H1 (cell line): ENCODE measurements at regions not wholly inside any gene's neighbourhood (a gene's known extent, or its start where the extent isn't known, plus 50 kb on each side); places are given as distances from the start of the nearest gene placed in this dataset.

Experiments
- CTCF ChIA-PET: fragments of 300-600 bp; sonication (Branson Sonifier 250); formaldehyde crosslinking; loops from one replicate; lab custom pipeline; 2021; ENCODE audit not compliant: partially characterized antibody; lab: Charles Lee
- POLR2A ChIA-PET: fragments of 300-600 bp; sonication (Branson Sonifier 250); formaldehyde crosslinking; loops from one replicate; lab custom pipeline; 2021; ENCODE audit warnings: inconsistent platforms; ENCODE audit not compliant: partially characterized antibody; lab: Charles Lee
- DNase-seq, 2 experiments: peaks; one replicate each; pipeline versions ENCODE4 v3.0.0 to v3.0.0-alpha.2; 2010 to 2022; ENCODE audit warnings: low spot score in 2 of 2, low read depth in 1 of 2, mixed read lengths in 1 of 2
- FAIRE-seq: peaks from 2 replicates; lab custom pipeline; 2011; peaks lifted over from hg19 to GRCh38; lab: Jason Lieb, UNC
- H2AFZ ChIP-seq: 2 replicates; pipeline ENCODE4 v1.8.1; 2012; ENCODE audit warnings: low read length, inconsistent platforms
- H2AK5ac ChIP-seq: 2 replicates; pipeline ENCODE4 v1.6.1; 2013; ENCODE audit warnings: low read depth, low read length
- H2BK120ac ChIP-seq: replicated peaks from 2 replicates; pipeline ENCODE3; 2013; ENCODE audit warnings: low read depth, low read length, inconsistent platforms
- H2BK12ac ChIP-seq: 2 replicates; pipeline ENCODE4 v1.6.1; 2013; ENCODE audit warnings: low read depth, low read length
- H2BK15ac ChIP-seq: 2 replicates; pipeline ENCODE4 v1.6.1; 2013; ENCODE audit warnings: low read length
- H2BK20ac ChIP-seq: 2 replicates; pipeline ENCODE4 v1.6.1; 2013; ENCODE audit warnings: low read length
- H2BK5ac ChIP-seq: 2 replicates; pipeline ENCODE4 v1.6.1; 2013; ENCODE audit warnings: low read depth, low read length
- H3K14ac ChIP-seq: 2 replicates; pipeline ENCODE4 v1.6.1; 2013; ENCODE audit warnings: inconsistent platforms; ENCODE audit not compliant: insufficient read length
- H3K18ac ChIP-seq: 2 replicates; pipeline ENCODE4 v1.6.1; 2013; ENCODE audit warnings: low read length; ENCODE audit errors: extremely low read depth
- H3K23ac ChIP-seq: 2 replicates; pipeline ENCODE4 v1.6.1; 2013; ENCODE audit warnings: inconsistent platforms; ENCODE audit not compliant: insufficient read length
- H3K23me2 ChIP-seq: 2 replicates; pipeline ENCODE4 v1.6.1; 2013; ENCODE audit warnings: low read depth, low read length
- H3K27ac ChIP-seq: 2 replicates; pipeline ENCODE4 v1.6.1; 2011; ENCODE audit warnings: low read depth, low read length, inconsistent platforms
- H3K27me3 ChIP-seq, 4 experiments: replicated peaks in 1 of 4; 1 replicate in 1 of 4; 2 replicates in 3 of 4; pipeline versions ENCODE4 v1.6.1 to v1.8.1; 2011 to 2013; ENCODE audit warnings: low read length in 3 of 4, mild to moderate bottlenecking in 3 of 4, inconsistent platforms in 2 of 4, mixed read lengths in 2 of 4, moderate library complexity in 1 of 4; ENCODE audit not compliant: control insufficient read depth in 3 of 4, insufficient read depth in 3 of 4; ENCODE audit errors: extremely low read depth in 1 of 4
- H3K36me3 ChIP-seq, 4 experiments: 2 replicates each; pipeline versions ENCODE4 v1.6.1 to v1.8.1; 2011 to 2013; ENCODE audit warnings: mild to moderate bottlenecking in 4 of 4, low read length in 3 of 4, moderate library complexity in 2 of 4, control low read depth in 1 of 4, inconsistent platforms in 1 of 4; ENCODE audit not compliant: insufficient read depth in 4 of 4, control insufficient read depth in 2 of 4
- H3K4ac ChIP-seq: replicated peaks from 2 replicates; pipeline ENCODE3; 2013; ENCODE audit warnings: low read length, low read depth, mixed read lengths, inconsistent platforms; ENCODE audit not compliant: insufficient read length
- H3K4me1 ChIP-seq, 4 experiments: replicated peaks in 1 of 4; 1 replicate in 1 of 4; 2 replicates in 3 of 4; pipeline versions ENCODE4 v1.6.1 to v1.8.1; 2011 to 2013; ENCODE audit warnings: low read length in 3 of 4, inconsistent platforms in 2 of 4, mixed read lengths in 1 of 4; ENCODE audit not compliant: insufficient read depth in 4 of 4, control insufficient read depth in 3 of 4
- H3K4me2 ChIP-seq, 2 experiments: 2 replicates each; pipeline versions ENCODE4 v1.6.1 to v1.8.1; 2011 to 2013; ENCODE audit warnings: low read depth in 2 of 2, low read length in 2 of 2, control low read depth in 1 of 2, inconsistent platforms in 1 of 2, mild to moderate bottlenecking in 1 of 2; ENCODE audit not compliant: insufficient read depth in 1 of 2
- H3K4me3 ChIP-seq, 4 experiments: fragments of 200-600, 300-600 bp in 1 of 4; sonication (generic), shearing (Covaris generic), sonication (Bioruptor Twin) in 1 of 4; 2 replicates each; pipeline versions ENCODE4 v1.5.1 to v1.8.1; 2011 to 2016; ENCODE audit warnings: low read length in 4 of 4, low read depth in 3 of 4, control low read depth in 2 of 4, inconsistent platforms in 2 of 4, mild to moderate bottlenecking in 2 of 4, mixed read lengths in 1 of 4, moderate library complexity in 1 of 4; ENCODE audit not compliant: insufficient read depth in 2 of 4; ENCODE audit errors: extremely low read depth in 1 of 4
- H3K56ac ChIP-seq: replicated peaks from 2 replicates; pipeline ENCODE3; 2013; ENCODE audit warnings: low read depth, mild to moderate bottlenecking, mixed read lengths, low read length, inconsistent platforms; ENCODE audit not compliant: insufficient read length
- H3K79me1 ChIP-seq: 2 replicates; pipeline ENCODE4 v1.6.1; 2013; ENCODE audit warnings: low read depth, low read length, control low read depth
- H3K79me2 ChIP-seq, 2 experiments: 2 replicates each; pipeline versions ENCODE4 v1.6.1 to v1.8.1; 2012 to 2013; ENCODE audit warnings: low read length in 2 of 2, mild to moderate bottlenecking in 2 of 2, inconsistent platforms in 1 of 2; ENCODE audit not compliant: insufficient read depth in 2 of 2, control insufficient read depth in 1 of 2
- H3K9ac ChIP-seq, 4 experiments: replicated peaks in 1 of 4; 1 replicate in 1 of 4; 2 replicates in 3 of 4; pipeline versions ENCODE4 v1.6.1 to v1.8.1; 2011 to 2013; ENCODE audit warnings: low read depth in 3 of 4, low read length in 3 of 4, control low read depth in 2 of 4, mild to moderate bottlenecking in 2 of 4, moderate library complexity in 2 of 4, inconsistent platforms in 1 of 4; ENCODE audit errors: extremely low read depth in 1 of 4
- H3K9me3 ChIP-seq, 2 experiments: 2 replicates each; pipeline versions ENCODE4 v1.6.1 to v1.8.1; 2012 to 2013; ENCODE audit warnings: mild to moderate bottlenecking in 2 of 2, moderate library complexity in 2 of 2, control low read depth in 1 of 2, inconsistent platforms in 1 of 2, low read depth in 1 of 2, low read length in 1 of 2, mixed read lengths in 1 of 2; ENCODE audit not compliant: insufficient read depth in 2 of 2
- H4K20me1 ChIP-seq, 2 experiments: replicated peaks in 1 of 2; 2 replicates each; pipeline versions ENCODE3 to v1.8.1; 2011 to 2013; ENCODE audit warnings: inconsistent platforms in 2 of 2, low read length in 2 of 2, mild to moderate bottlenecking in 1 of 2; ENCODE audit not compliant: insufficient read depth in 2 of 2, control insufficient read depth in 1 of 2
- H4K5ac ChIP-seq: 2 replicates; pipeline ENCODE4 v1.6.1; 2013; ENCODE audit warnings: low read length, low read depth, mixed read lengths, inconsistent platforms; ENCODE audit not compliant: insufficient read length
- H4K8ac ChIP-seq: 2 replicates; pipeline ENCODE4 v1.8.0; 2013; ENCODE audit warnings: mild to moderate bottlenecking, moderate library complexity, low read length, inconsistent platforms; ENCODE audit not compliant: insufficient read depth; ENCODE audit errors: extremely low read depth
- H4K91ac ChIP-seq: replicated peaks from 2 replicates; pipeline ENCODE3; 2013; ENCODE audit warnings: low read length, mixed read lengths, inconsistent platforms; ENCODE audit not compliant: insufficient read length
- GABPA ChIP-seq: IDR thresholded peaks from 2 replicates; pipeline ENCODE4 v1.6.1; 2011; ENCODE audit warnings: mild to moderate bottlenecking, low read length, moderate library complexity, borderline replicate concordance; ENCODE audit not compliant: insufficient read depth
- RBBP5 ChIP-seq: IDR thresholded peaks from 2 replicates; pipeline ENCODE4 v1.7.1; 2012; ENCODE audit warnings: low read depth, mild to moderate bottlenecking, inconsistent platforms, low read length, moderate library complexity, borderline replicate concordance
- SP1 ChIP-seq: IDR thresholded peaks from 2 replicates; pipeline ENCODE4 v1.6.1; 2011; ENCODE audit warnings: low read depth, low read length
- WGBS, 2 experiments: shearing (Covaris generic) in 1 of 2; methylation state at CpG; one replicate each; pipeline versions ENCODE4 v1.1.6 to v1.1.7; 2013 to 2015; ENCODE audit warnings: low lambda C conversion rate in 2 of 2, mixed read lengths in 2 of 2, inconsistent platforms in 1 of 2, low coverage in 1 of 2, missing lambda C conversion rate in 1 of 2; ENCODE audit not compliant: insufficient replicate concordance in 2 of 2, insufficient coverage in 1 of 2, insufficient read length in 1 of 2; ENCODE audit errors: extremely low coverage in 1 of 2, missing lambda C conversion rate in 1 of 2; 5-methylcytosine and 5-hydroxymethylcytosine counted together
- TF ChIP-seq, protein P1 (sequence below), 3 experiments: IDR thresholded peaks; 1 replicate in 2 of 3; 2 replicates in 1 of 3; pipeline versions ENCODE4 v1.5.1 to v1.6.1; 2011; ENCODE audit warnings: low read length in 3 of 3, mild to moderate bottlenecking in 3 of 3, inconsistent platforms in 2 of 3, low read depth in 1 of 3, moderate library complexity in 1 of 3; ENCODE audit not compliant: insufficient read depth in 1 of 3; ENCODE audit errors: control extremely low read depth in 1 of 3

DNA sequence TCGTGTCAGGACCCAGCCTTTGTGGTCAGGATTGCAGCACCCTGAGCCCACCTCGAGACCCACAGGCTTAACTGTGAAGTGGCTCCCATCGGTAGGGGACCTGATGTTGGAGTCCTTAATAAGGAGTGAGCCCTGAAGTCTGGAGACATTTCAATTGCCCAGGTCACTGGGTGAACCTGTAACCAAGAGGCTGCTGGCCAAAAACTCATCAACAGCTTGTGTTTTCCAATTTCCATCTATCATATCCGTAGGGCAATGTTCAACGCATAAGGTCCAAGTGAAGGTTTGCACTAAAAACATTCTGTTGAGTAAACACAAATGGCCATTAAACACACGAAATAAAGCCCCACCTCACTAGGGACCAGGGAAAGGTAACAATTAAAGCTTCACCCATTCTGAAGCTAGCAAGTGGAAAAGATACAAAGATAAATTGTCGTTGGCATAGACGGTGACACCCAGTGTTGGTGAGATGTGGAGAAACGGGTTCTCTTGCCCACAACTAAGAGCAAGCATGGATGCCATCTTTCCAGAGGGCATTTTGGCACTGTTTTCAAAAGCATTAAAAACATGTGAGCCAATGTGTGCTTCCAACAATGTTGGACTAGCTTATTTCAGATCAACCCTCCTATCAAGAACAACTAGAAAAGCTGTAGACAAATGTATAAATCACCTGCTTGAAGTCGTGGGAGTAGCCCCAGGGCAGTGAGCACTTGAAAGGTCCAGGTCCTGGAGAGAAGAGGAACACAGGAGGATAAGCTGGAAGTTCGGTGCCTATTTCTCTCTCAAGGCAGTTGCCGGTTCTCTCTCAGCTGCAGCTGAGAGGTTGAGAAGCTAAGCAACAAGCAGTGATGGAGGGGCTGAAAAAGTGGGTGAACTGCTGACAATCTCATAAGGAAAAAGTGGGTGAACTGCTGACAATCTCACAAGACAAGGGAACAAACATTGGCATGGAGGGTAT, 56.3 kb upstream of the PCSK6 start:
- H2BK20ac ChIP-seq, result no peak overlapping the region
- no peaks in the 10 kb centered on the region for H3K4me1 ChIP-seq
- no peak overlapping the region for H2BK12ac ChIP-seq
- no peak overlapping the region for H2AK5ac ChIP-seq
- ChIA-PET CTCF (interaction anchor here (1.2 to 1.5 kb wide), 2 partner anchors 9 to 44 kb away, joined by 3 to 4 read pairs; no protein-coding TSS in a partner anchor), POLR2A (no interaction called here)
- no peak overlapping the region for H3K56ac ChIP-seq
- no peak overlapping the region for H3K9ac ChIP-seq
- H3K23ac ChIP-seq, result no peak overlapping the region
- no peaks in the 10 kb centered on the region for H3K36me3 ChIP-seq
- no peak overlapping the region for H4K8ac ChIP-seq
- H4K20me1 ChIP-seq, result no peaks in the 10 kb centered on the region
- no peak overlapping the region for H3K27ac ChIP-seq
- 83% methylated on average over 12 of the region's 12 CpGs; no CpG with 5 or more reads in 1 of the 2 experiments for WGBS, 2 experiments
- H3K14ac ChIP-seq, result no peak overlapping the region
- H4K91ac ChIP-seq, result no peak overlapping the region
- H4K5ac ChIP-seq, result no peak overlapping the region
- H3K4me3 ChIP-seq, result no peak overlapping the region
- no peak overlapping the region for H2BK15ac ChIP-seq
- H3K23me2 ChIP-seq, result no peaks in the 10 kb centered on the region
- H3K4ac ChIP-seq, result no peak overlapping the region
- H3K4me2 ChIP-seq, result no peak overlapping the region
- H3K18ac ChIP-seq, result no peak overlapping the region
- DNase-seq, result no peak
- no peak for FAIRE-seq
- no peak overlapping the region for H2BK5ac ChIP-seq
- H3K79me2 ChIP-seq, result no peaks in the 10 kb centered on the region
- H2AFZ ChIP-seq, result no peak overlapping the region
- H2BK120ac ChIP-seq, result no peak overlapping the region
- no peaks in the 10 kb centered on the region for H3K9me3 ChIP-seq
- H3K79me1 ChIP-seq, result no peaks in the 10 kb centered on the region
- H3K27me3 ChIP-seq, result 0 out of 7 replicates have a peak, but pooled peaks cover 0 to 2% (median 0%) of the 10 kb centered on the region in 4 experiments
- TF ChIP-seq SP1, result no peak
- TF ChIP-seq, protein P1, sequence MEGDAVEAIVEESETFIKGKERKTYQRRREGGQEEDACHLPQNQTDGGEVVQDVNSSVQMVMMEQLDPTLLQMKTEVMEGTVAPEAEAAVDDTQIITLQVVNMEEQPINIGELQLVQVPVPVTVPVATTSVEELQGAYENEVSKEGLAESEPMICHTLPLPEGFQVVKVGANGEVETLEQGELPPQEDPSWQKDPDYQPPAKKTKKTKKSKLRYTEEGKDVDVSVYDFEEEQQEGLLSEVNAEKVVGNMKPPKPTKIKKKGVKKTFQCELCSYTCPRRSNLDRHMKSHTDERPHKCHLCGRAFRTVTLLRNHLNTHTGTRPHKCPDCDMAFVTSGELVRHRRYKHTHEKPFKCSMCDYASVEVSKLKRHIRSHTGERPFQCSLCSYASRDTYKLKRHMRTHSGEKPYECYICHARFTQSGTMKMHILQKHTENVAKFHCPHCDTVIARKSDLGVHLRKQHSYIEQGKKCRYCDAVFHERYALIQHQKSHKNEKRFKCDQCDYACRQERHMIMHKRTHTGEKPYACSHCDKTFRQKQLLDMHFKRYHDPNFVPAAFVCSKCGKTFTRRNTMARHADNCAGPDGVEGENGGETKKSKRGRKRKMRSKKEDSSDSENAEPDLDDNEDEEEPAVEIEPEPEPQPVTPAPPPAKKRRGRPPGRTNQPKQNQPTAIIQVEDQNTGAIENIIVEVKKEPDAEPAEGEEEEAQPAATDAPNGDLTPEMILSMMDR (IDR thresholded peaks at IDR 0.05; ENCODE audit: control extremely low read depth in 1 of 3, insufficient read depth in 1 of 3, low read depth in 1 of 3, low read length in 3 of 3), result no peak
- TF ChIP-seq GABPA, result no peak
- TF ChIP-seq RBBP5, result no peak
